ENCODE measurements at regions not wholly inside any gene's neighbourhood (a gene's known extent, or its start where the extent isn't known, plus 50 kb on each side); places are given as distances from the start of the nearest gene placed in this dataset.
"Not testable (repeated sequence)": the region's sequence is repeated elsewhere in the genome, so short reads cannot be mapped to it uniquely, and the experiment has no call there.

DNA sequence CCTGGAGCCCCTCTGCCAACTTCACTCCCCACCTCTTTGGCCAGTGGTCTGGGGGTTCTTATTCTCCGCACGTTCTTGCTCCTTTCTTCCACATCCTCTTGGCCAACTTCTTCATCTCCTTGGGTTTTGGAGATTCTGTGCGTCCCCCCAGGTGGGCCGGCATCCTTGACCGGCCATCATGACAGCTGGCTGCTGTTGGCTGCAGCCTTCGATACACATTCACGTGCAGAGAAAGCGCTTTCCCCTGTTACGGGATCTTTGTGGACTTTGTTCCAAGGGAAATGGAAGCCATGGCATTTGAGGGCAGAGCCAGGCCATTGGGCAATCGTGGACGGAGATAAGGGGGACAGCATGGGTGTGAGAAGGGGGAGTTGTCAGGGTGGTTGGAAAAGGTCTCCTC is 241.1 kb upstream of the HDAC4 start:
- H3K4me3 Mint-ChIP-seq; H3K36me3 Mint-ChIP-seq (ENCODE audit: insufficient read depth); ATAC-seq (replicated peaks; ENCODE audit: extremely low read depth, poor library complexity, severe bottlenecking); H3K27ac Mint-ChIP-seq (ENCODE audit: low read depth); H3K4me1 Mint-ChIP-seq; DNase-seq (ENCODE audit: low spot score in 2 of 2); H3K27me3 Mint-ChIP-seq; H3K9me3 Mint-ChIP-seq: not testable (repeated sequence)

DNA sequence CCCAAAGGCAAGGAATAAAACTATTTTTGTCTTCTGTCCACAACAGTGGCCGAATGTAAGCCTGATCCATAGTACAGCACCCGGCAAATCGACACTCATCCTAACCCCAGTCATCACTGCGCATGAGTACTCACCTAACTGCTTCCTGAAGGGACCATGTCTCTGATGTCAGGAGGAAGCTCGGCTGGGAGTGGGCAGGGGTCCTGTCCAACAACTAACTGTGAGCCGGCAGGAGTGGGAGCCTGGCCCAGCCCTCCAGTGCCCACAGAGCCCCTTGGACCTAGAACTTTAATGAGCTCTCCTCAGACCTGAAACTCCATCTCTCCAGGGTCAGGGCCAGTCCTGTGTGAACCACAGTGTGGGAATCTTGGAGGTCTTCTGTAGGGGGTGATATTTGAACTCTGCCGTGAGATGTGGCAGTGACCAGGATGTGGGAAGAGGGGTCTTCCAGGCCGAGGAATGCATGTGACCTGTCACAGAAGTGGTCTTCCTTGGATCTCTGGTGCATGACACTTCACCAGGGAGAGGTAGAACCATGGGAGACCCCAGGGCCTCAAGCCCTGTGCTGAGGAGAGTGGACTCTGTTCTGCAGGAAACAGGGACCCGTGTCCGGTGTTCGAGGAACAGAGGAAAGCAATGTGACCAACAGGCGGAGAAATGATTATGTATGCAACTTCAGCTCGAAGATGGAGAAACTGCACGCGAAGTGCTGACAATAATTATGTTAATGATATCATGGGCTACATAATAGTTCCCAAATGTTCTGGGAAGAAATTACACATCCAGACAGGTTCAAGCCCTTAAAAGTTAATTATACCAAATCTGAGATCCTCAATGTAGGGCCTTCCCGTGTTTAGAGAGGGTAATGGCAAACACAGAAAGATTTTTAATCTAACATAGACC is 240.1 kb upstream of the HDAC4 start:
- Mint-ChIP-seq H3K27ac (ENCODE audit: low read depth) (no peak overlapping the region), H3K36me3 (ENCODE audit: insufficient read depth) (no peaks in the 10 kb centered on the region), H3K9me3 (no peaks in the 10 kb centered on the region), H3K4me3 (no peak overlapping the region), H3K4me1 (no peaks in the 10 kb centered on the region), H3K27me3 (no peaks in the 10 kb centered on the region)
- ATAC-seq (replicated peaks; ENCODE audit: extremely low read depth, poor library complexity, severe bottlenecking), result no peak
- DNase-seq (ENCODE audit: low spot score in 2 of 2), result no peak

DNA sequence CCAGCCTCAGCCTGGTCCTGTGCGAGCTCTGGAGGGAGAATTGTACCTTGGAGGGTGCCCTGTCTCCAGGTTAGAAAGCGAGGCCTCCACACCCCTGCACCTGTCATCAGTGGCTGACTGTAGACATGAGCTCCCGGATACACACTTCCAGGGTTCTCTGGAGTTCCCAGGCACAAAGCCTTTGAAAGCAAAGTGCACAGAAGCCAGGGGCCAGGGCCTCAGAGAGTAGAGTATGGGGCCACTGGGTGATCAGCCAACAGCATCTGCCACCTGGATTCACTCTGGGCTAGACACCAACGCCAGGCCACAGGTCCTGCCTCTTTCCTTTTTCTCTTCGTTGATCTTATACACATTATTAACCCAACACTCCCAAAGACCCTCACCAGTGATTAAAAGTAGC is 239.4 kb upstream of the HDAC4 start:
- DNase-seq (ENCODE audit: low spot score in 2 of 2) (no peak), ATAC-seq (replicated peaks; ENCODE audit: extremely low read depth, poor library complexity, severe bottlenecking) (no peak)
- H3K4me1 Mint-ChIP-seq, result no peaks in the 10 kb centered on the region
- no peaks in the 10 kb centered on the region for H3K27me3 Mint-ChIP-seq
- H3K27ac Mint-ChIP-seq (ENCODE audit: low read depth), result no peak overlapping the region
- no peaks in the 10 kb centered on the region for H3K9me3 Mint-ChIP-seq
- no peak overlapping the region for H3K4me3 Mint-ChIP-seq
- H3K36me3 Mint-ChIP-seq (ENCODE audit: insufficient read depth), result no peaks in the 10 kb centered on the region

DNA sequence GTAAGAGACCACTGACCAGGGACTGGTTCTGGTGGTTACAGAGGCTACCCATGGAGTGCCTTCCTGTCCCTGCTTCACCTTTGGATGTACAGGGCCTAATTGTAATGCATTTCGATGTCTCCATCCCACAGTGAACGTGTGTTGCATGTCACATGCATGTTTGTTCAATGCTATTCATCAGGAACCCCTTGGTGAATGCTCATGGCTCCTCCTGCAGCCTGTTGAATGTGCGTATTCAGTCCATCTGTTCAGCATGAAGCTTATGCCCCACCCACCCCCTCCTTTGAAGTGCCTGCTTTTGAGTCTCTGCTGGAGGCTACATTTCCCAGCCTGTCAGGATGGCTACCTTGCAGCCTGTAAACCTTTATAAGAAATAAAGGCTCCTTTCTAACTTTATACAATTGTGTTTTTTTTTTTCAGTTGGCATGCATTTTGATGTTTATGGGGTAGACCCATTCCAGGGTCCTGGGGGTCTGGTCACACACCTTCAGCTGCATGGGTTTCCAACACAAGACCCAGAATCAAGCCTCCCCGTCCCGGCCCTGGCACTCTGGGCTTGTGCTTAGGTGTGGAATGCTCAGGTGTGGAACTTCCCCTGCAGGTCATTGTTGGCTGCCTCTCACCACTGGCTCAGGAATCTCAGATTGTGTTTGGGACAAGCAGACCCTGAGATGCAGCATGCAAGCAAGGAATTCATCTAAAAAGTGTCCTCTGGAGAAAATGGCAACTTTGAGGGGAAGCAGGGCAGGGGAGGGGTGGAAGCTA is 238.8 kb upstream of the HDAC4 start:
- no peak overlapping the region for H3K4me3 Mint-ChIP-seq
- no peaks in the 10 kb centered on the region for H3K36me3 Mint-ChIP-seq (ENCODE audit: insufficient read depth)
- no peaks in the 10 kb centered on the region for H3K4me1 Mint-ChIP-seq
- H3K9me3 Mint-ChIP-seq, result no peaks in the 10 kb centered on the region
- DNase-seq (ENCODE audit: low spot score in 2 of 2) (no peak), ATAC-seq (replicated peaks; ENCODE audit: extremely low read depth, poor library complexity, severe bottlenecking) (no peak)
- H3K27me3 Mint-ChIP-seq, result no peaks in the 10 kb centered on the region
- no peak overlapping the region for H3K27ac Mint-ChIP-seq (ENCODE audit: low read depth)

DNA sequence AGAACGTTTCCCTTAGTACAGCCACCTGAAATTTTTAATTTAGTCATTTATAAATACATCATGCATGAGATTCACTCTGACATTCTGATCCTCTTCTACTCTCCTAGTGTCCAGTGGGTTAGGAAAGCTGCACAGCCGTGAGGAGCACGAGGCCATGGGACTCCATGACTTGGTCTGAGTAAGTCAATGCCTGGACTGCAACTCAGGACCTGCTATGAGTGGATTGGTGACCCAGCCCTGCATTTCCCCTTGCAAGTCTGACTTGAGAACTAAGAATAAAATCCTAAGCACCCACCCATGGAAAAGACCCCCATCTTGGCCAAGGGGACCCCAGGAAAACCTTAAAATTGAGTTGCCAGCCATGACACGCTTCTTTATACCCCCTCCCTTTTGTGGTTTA is 237.6 kb upstream of the HDAC4 start:
- H3K4me1 Mint-ChIP-seq, result no peaks in the 10 kb centered on the region
- no peaks in the 10 kb centered on the region for H3K9me3 Mint-ChIP-seq
- no peaks in the 10 kb centered on the region for H3K27me3 Mint-ChIP-seq
- no peaks in the 10 kb centered on the region for H3K36me3 Mint-ChIP-seq (ENCODE audit: insufficient read depth)
- H3K4me3 Mint-ChIP-seq, result no peak overlapping the region
- H3K27ac Mint-ChIP-seq (ENCODE audit: low read depth), result no peak overlapping the region
- no peak for ATAC-seq (replicated peaks; ENCODE audit: extremely low read depth, poor library complexity, severe bottlenecking)
- no peak for DNase-seq (ENCODE audit: low spot score in 2 of 2)

DNA sequence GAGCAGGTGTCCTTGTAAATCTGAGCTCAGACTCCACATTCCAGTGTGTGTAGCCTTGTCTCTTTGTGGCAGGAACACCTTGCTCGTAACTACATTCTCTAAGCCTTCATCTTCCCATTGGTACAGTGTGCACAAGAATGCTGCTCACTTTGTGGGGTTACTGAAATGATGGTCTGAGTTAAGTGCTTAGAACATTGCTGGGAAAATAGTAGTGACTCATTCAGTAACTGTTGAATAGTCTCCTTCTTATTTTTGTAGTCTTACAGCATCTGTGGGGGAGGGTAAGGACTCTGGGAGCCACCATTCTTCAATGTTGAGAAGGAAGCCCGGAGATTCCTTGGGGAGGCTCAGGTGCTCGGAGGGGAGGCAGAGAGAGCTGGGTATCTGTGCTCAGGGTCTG is 236.0 kb upstream of the HDAC4 start:
- Mint-ChIP-seq H3K9me3 (no peaks in the 10 kb centered on the region), H3K27ac (ENCODE audit: low read depth) (no peak overlapping the region), H3K4me3 (no peak overlapping the region), H3K27me3 (no peaks in the 10 kb centered on the region), H3K4me1 (no peaks in the 10 kb centered on the region), H3K36me3 (ENCODE audit: insufficient read depth) (no peaks in the 10 kb centered on the region)
- no peak for ATAC-seq (replicated peaks; ENCODE audit: extremely low read depth, poor library complexity, severe bottlenecking)
- DNase-seq (ENCODE audit: low spot score in 2 of 2), result no peak

DNA sequence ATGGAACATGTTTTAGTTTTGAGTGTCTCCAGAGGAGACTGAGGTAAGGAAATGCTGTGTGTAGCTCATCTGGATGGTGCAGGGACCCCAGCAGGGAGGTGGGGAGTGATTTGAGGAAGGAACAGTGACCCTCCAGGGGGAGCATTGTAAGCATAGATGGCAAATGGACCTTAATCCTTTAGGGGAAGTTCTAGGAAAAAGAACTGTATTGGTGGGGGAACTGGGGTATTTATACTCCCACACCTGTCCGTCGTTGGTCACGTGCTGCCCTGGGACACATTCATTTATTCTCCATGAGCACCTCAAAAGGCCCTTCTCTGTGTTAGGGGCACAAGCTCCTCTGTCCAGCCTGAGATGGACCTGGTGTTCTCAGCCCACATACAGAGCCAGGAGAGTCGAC is 233.9 kb upstream of the HDAC4 start:
- H3K4me3 Mint-ChIP-seq, result no peak overlapping the region
- no peaks in the 10 kb centered on the region for H3K27me3 Mint-ChIP-seq
- H3K4me1 Mint-ChIP-seq, result peaks cover 16% of the 10 kb centered on the region
- H3K27ac Mint-ChIP-seq (ENCODE audit: low read depth), result no peak overlapping the region
- H3K36me3 Mint-ChIP-seq (ENCODE audit: insufficient read depth), result peaks cover 3% of the 10 kb centered on the region
- H3K9me3 Mint-ChIP-seq, result no peaks in the 10 kb centered on the region
- ATAC-seq (replicated peaks; ENCODE audit: extremely low read depth, poor library complexity, severe bottlenecking), result no peak
- DNase-seq (ENCODE audit: low spot score in 2 of 2), result no peak

DNA sequence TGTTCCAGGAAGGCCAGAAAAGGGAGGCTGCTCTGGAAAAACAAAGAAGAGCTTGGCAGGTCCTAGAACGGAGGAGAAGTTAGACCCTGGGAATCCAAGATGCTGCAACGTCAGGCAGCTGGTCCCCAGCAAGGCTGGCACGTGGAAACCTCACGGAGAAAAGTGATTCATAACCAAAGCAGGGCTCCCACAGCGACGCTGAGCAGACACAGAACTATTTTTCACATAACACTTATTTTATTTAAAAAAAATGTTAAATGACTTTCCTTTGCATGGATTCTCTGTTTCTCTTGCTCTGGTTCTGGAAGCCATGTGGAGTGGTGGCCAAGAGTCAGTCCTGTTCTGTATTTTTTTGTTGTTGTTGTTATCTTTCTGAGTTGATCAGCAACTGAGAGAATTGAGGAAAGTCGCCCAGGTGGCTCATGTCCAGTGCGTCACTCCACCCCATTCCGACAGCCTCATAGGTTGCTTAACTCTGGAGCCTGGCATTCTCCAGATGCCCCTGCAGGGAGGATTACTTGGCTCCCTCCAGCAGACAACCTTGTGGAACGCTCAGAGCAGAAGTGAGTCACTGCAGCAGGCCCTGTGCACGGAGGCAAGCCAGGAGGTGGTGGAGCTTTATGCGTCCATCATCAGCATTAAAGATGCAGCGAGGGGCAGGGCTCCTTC is 229.9 kb upstream of the HDAC4 start:
- Mint-ChIP-seq H3K27ac (ENCODE audit: low read depth) (no peak overlapping the region), H3K27me3 (no peaks in the 10 kb centered on the region), H3K4me3 (peak overlapping the region; percentile 31), H3K36me3 (ENCODE audit: insufficient read depth) (peaks cover 7% of the 10 kb centered on the region), H3K4me1 (peaks cover 43% of the 10 kb centered on the region), H3K9me3 (no peaks in the 10 kb centered on the region)
- peak; percentile 29 for ATAC-seq (replicated peaks; ENCODE audit: extremely low read depth, poor library complexity, severe bottlenecking)
- no peak for DNase-seq (ENCODE audit: low spot score in 2 of 2)

DNA sequence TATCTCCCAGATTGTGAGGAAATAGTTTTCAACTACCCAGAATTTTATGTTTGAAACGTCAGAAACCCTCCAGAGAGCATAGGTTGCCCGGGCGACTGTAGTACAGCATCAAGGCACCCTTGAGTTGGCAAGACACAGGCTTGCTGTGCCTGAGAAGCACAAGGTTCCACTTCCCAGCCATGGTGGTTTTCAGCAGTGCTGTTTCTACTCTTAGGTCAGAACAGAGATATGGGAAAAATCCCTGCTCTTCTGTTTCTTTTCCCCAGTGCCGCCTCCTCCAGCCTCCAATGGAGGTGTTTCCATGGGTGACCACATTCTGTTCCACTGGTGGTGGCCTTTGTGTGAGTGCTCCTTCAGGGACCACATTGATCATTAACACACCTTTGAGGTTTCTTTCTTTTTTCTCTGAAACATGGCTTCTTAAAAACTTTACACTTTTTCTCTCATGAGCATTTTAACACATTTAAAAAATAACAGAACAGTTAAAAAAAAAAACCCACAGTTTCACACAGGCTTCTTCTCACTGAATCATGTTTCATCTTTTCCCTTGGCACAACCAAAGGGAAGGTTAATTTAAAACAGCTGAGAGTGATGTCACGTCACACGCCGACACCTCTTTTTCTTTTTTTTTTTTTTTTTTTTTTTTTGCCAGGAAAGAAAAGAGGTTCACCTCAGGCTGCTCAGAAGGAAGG is 229.3 kb upstream of the HDAC4 start:
- Mint-ChIP-seq H3K9me3 (no peaks in the 10 kb centered on the region), H3K27ac (ENCODE audit: low read depth) (no peak overlapping the region), H3K4me1 (peaks cover 50% of the 10 kb centered on the region), H3K4me3 (peak overlapping the region; percentile 31), H3K27me3 (no peaks in the 10 kb centered on the region), H3K36me3 (ENCODE audit: insufficient read depth) (peaks cover 7% of the 10 kb centered on the region)
- ATAC-seq (replicated peaks; ENCODE audit: extremely low read depth, poor library complexity, severe bottlenecking) (no peak), DNase-seq (ENCODE audit: low spot score in 2 of 2) (no peak)

DNA sequence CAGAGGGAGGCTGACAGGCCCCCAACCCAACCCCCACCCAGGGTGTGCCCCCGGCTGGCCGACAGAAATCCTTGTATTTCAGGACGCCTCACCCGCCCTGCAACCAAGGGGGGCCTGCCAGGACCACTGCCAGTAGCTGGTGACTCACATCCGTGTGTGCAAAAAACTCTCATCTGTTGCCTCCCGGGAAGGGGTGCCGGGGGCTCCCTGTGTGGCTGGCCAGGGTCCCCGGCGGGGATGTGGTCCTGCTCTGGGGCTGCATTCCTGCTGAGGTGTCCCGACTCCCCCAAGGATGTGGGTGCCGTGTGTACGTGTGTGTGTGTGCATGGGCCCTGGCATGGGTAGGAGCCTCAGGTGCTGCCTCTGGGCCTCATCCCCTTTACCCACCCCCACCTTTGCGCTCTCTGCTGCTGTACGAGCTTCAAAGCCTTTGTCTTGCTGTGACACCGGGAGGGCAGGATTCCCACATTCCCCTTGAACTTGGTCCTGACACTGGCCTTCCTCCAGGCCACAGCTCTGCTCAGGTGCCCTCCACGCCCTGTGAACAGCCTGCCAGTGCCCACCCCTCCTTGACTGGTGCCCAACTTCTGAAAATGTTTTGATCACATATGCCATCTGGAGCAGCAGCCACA is 226.3 kb upstream of the HDAC4 start:
- H3K4me3 Mint-ChIP-seq, result peak overlapping the region; percentile 45

DNA sequence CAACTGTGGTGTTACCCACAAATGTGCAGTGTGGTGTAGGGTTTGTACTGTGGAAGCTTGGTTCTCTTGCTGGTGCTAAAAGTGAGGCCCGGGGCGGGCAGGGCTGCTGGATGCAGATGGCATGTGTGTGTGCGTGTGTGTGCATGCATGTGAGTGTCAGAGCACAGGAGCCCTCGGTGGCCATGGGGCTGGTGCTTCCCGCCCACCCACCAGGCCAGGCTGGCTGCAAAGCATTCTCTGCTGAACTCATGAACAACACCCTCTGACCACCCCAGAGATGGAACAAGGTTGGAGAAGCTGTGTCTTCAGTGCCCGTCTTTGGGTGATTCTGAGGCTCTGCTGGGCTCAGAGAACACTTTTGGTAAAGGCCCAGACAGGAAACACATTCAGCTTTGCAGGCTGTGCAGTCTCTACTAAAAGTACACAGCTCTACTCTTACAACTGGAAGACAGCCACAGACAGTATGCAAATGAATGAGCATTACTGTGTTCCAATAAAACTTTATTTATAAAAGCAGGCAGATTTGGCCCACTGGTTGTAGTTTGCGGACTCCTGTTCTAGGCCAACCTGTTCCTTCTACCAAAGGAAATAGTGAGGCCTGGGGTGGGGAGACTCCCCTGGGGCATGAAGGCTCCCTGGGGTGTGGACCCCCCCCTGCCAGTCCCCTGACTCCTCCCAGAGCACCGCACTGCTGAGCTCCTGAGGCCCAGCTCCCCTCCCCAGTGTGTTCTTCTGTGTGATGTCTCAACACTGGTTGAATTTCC is 225.3 kb upstream of the HDAC4 start:
- H3K4me1 Mint-ChIP-seq, result peaks cover 82% of the 10 kb centered on the region
- DNase-seq (ENCODE audit: low spot score in 2 of 2) (peak in 1 of 2 donors; percentile 46), ATAC-seq (replicated peaks; ENCODE audit: extremely low read depth, poor library complexity, severe bottlenecking) (peak; percentile 64)
- no peaks in the 10 kb centered on the region for H3K9me3 Mint-ChIP-seq
- peaks cover 10% of the 10 kb centered on the region for H3K36me3 Mint-ChIP-seq (ENCODE audit: insufficient read depth)
- H3K27ac Mint-ChIP-seq (ENCODE audit: low read depth), result peak overlapping the region; percentile 63
- peak overlapping the region; percentile 53 for H3K4me3 Mint-ChIP-seq
- no peaks in the 10 kb centered on the region for H3K27me3 Mint-ChIP-seq

More for the DNA sequence above, 226.3 kb upstream of the HDAC4 start:
- Mint-ChIP-seq H3K27me3 (no peaks in the 10 kb centered on the region), H3K9me3 (no peaks in the 10 kb centered on the region), H3K36me3 (ENCODE audit: insufficient read depth) (peaks cover 10% of the 10 kb centered on the region), H3K4me1 (peaks cover 78% of the 10 kb centered on the region), H3K27ac (ENCODE audit: low read depth) (peak overlapping the region; percentile 74)
- ATAC-seq (replicated peaks; ENCODE audit: extremely low read depth, poor library complexity, severe bottlenecking) (no peak), DNase-seq (ENCODE audit: low spot score in 2 of 2) (no peak)

Measured in central memory CD8-positive, alpha-beta T cell (primary cell).